UCSD-AML1 (cell line): ENCODE measurements at regions not wholly inside any gene's neighbourhood (a gene's known extent, or its start where the extent isn't known, plus 50 kb on each side); places are given as distances from the start of the nearest gene placed in this dataset.

Experiments
- DNase-seq: peaks from one replicate; lab custom pipeline; 2025; ENCODE audit not compliant: unreplicated experiment; lab: John Stamatoyannopoulos, UW

DNA sequence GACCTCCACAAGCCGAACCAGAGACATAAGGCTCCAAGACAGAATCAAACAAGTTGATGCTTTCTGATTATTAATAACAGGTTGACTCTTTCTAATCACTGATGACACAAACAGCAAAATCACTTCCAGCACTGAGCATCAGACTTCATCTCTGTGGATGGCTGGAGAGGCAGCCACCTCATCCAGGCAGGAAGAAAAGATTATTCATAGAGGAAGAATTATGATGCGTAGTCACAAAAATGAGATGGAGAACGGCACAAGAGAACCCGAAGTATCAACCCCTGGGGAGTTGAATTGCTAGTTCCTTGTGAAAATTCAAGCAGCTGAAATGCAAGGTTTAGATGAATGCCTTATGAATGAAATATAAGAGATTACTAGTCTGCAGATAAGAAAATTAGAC lies 49.9 kb upstream of the LMCD1 start:
- DNase-seq = no peak
